HT1080 (cell line): ENCODE measurements at regions not wholly inside any gene's neighbourhood (a gene's known extent, or its start where the extent isn't known, plus 50 kb on each side); places are given as distances from the start of the nearest gene placed in this dataset.

Source experiments
- DNase-seq: peaks from one replicate; pipeline ENCODE4 v3.0.0-alpha.2; 2015; ENCODE audit warnings: low read depth

DNA sequence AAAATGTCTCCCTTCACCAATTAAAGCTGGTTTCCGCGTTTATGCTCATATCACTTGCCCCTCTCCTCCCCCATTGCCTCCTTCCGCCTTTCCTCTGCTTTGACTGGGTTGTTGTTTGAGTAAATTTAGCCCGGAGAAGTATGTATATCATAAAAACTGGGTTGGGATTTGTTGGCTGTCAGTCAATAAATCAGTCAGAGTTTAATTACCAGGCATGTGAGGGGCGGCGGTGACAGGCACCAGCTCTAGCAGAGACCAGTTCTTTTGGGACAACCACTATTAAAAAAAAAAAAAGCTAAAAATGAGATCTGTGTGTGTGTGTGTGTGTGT lies 382.4 kb upstream of the SMIM21 start:
- no peak for DNase-seq

DNA sequence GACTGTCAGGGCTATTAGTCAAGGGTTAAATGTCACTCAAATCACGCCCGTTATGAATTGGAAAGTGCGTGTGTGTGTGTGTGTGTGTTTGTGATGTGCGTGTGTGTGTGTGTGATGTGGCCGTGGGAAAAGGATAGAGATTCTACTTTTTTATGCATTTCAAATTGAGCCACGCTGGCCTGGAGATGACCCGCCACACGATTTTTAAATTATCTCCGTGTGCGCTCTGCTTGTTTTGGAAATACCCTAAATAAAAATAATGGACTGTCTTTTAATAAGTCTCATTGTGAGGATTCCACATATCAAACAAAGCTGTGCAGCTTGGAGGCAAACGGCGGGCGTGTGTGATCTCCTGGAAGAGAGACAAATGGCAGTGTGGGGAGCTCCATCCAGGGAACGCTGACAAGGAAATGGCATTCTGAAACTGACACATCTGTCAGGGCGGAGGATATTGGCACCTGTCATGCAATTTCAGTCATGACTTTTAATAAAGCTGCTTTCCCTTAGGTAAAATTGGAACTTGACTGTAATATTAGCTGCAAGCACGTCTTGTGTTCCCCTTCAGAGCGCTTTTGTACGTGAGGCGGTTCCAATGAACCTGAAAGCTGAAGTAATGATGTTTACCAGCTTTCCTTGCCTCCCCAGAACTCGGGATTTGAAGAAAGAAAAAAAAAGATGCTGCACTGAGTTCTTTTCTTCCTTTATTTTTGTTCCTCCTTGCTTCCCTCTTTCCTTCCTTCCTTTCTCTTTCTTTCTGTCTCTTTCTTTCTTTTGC lies 381.8 kb upstream of the SMIM21 start:
- DNase-seq: no peak

DNA sequence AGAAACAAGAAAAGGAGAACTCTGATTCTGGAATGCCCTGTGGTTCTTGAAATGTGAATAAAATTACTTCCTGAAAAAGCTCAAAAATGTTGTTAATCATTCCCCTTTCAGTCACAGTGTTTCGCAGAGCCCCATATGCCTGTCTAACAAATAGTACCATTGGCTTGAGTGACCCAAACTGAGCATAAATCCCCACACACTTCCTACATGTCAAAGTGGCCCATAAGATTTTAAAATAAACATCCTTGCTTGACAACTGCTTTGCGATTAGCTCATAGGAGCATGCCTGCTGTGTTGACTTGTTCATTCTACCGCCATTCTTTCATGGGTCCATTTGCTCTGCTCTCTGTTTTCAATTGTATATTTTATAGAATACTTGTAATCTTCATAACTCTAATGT lies 377.8 kb upstream of the SMIM21 start:
- DNase-seq: no peak

DNA sequence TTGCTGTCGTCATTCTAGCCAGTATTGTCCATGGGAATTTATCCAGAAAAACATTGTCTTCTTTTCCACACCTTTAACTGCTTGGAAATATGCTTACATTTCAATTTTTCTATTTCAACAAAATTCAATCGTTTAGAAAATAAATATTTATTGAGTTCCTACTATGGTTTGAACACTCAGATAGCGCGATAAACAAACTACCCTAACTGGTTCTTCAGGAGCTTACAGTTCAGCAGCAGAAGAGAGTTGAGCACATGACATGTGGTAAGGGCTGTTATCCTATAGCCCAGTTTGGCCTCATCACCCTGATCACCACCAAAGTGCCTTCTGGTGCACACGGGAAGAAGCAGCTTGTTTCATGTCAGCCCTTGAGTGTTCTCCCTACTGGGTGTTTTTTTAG lies 375.2 kb upstream of the SMIM21 start:
- DNase-seq: no peak

DNA sequence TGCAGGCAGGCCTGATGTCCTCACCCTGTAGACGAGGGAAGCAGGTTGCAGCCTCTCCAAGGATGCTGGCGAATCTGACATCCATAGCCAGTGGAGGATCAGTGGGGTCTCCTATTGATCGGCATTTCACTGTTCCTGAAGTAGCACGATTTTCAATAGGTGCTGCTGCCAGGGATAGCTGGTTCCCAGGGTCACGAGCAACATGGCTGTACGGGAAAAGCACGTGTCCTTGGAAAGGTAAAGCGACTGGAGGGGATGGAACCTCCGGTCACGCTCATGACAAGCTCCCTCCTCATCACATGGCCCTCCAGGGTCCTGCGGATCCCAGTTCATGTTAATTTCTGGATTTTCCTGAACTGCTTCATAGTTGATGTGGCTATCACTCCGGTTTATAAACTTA lies 373.7 kb upstream of the SMIM21 start:
- DNase-seq: no peak

DNA sequence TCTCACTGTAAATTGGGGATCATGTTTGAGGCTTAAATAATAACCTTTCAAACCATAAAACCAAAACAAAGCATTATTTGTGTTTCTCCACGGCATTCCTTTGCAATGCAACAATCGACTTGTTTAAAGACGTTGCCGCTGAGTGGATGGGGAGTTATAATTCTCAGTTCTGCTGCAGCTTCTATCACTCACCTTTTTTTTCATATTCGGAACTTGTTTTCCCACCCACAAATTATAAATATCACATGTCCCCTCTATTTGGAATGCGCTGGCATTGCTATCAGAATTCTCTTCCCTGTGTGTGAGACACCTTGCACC lies 372.8 kb upstream of the SMIM21 start:
- no peak for DNase-seq

DNA sequence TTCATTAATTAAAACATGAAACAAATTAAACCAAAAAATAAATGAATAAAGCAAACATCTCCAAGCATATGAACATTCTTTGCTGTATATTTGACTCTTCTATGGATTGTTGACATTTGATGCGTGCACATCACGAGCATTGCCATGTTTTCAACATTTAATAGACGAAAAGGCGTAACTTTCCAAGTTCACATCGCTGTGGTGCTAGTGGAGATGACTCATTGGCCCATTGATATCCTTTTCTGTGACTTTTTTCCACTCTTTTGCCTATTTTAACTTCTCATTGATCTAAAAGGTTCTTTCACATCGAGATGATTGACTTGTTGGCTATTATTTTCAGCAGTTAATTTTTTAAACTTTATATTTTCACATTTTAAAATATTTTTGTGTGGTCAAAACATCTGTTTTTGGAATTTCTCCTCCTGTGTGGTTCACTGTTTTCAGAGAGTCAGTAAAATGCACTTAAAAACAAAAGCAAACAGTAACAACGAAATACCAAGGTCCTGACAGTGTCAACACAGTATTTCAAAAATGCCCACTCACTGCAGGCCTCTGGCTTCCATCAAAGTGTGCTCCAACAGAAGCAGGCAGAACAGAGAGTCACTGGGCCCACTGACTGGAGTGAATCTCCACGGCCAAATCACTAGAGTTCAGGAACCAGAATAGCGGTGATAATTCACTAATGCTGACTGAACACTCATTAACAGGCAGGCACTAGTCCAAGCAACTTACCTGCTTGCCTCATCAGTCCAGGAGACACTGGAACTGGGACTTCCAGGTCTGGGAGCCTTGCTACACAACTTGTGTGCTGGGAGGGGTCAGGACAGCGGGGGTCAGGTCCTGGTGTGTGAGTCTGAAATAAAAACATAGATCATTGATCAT lies 372.2 kb upstream of the SMIM21 start:
- DNase-seq: no peak

DNA sequence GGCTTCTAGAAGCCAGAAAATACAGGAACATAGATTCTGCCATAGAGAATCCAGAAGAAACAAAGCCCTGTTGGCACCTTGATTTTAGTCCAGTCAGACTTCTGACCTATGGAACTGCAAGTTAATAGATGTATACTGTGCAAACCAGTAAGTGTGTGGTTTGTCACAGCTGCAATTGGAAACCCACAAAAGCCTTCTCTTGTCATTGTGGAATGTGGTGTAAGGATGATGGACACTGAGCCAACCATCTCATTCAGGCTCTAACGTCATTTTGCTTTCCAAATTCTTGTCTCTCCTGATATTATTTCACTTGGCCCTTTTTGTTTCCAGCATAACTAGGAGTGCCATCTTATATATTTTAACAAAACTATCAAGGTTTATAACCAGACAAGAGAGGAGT lies 369.5 kb upstream of the SMIM21 start:
- DNase-seq: no peak

DNA sequence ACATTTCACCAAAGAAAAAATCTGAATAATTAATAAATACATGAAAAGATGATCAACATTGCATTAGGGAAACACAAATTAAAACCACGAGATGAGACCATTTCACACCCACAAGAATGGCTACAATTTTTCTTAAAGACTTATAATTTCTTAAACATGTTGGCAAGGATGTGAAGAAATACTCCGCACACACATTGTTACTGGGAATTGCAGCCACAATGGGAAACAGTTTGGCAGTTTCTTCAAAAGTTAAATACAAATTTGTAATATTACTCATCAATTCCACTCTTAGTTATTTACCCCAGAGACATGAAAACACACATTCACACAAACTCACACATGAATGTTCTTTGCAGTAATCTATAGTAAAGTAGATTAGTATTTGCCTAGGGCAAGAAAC lies 363.3 kb upstream of the SMIM21 start:
- DNase-seq: no peak

DNA sequence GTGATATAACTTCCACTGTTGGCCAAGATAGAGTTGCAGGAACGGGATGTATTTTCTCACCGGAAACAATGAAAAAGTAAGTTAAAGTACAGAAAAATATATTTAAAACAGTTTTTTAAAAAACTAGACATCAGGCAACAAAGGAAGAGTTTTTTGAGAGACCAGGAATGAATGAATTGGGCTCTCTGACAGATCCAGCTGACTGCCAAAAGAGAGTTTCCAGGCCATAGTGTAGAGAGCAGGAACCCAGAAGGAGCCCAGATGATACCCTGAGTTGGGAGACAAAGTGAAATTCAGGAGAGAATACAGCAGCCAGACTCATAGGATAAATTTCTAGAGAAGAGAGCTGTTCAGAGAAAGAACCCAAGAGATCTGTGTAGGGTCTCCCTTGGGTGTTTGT lies 362.6 kb upstream of the SMIM21 start:
- no peak for DNase-seq

DNA sequence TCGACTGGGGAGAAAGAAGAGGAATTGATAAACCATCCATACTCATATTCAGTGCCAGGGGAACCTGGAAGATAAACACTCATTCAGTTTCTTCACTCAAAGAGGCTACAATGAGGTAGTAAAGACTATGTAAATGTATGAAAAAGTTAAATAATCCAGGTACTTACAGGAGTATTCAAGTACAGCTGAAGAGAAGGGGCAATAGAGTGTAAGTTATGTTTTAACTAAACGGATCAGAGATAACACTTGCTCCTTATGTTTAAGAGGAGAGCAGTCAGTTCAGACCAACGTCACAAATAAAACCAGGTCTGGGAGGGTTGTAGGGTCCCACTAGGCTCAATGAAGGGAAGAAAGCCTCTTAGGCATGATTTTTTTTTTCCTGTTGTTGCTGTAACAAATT lies 358.3 kb upstream of the SMIM21 start:
- DNase-seq: no peak

DNA sequence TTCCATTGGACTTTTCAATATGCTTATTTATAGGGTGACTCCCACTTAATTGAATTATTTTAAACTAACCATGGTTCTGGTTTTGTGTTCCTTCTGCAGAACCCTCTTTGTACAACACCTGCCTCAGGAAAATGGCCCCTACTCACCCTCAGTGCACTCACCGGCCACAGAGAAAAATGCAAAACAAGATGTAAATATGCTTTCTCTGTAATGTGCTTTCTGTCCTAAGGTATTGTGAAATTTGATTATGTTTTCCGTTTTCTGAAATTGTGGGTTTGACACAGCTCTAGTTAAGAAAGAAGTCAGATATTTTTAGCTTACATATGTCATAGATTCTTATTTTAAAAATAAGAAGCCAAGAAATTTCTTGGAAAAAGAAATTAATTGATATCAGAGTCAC lies 357.7 kb upstream of the SMIM21 start:
- no peak for DNase-seq

DNA sequence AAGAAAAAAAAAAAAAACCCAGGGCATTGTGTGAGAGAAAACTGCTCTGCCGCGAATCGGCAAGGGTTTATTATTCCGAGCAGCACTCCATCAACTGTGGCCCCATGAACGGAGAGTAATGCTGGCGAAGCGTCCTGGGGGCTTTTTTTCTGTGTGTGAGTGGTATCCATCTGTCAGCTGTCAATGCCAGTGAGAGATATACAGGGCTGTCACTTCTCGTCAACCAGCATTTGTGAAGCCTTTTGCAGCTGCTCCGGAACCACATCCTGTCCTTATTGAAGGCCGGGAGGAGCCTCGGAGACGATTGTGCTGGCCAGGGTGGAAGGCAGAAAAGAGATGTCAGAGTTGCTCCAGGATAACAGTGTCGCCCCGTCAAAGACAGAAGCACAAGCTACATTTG lies 356.9 kb upstream of the SMIM21 start:
- DNase-seq: no peak

DNA sequence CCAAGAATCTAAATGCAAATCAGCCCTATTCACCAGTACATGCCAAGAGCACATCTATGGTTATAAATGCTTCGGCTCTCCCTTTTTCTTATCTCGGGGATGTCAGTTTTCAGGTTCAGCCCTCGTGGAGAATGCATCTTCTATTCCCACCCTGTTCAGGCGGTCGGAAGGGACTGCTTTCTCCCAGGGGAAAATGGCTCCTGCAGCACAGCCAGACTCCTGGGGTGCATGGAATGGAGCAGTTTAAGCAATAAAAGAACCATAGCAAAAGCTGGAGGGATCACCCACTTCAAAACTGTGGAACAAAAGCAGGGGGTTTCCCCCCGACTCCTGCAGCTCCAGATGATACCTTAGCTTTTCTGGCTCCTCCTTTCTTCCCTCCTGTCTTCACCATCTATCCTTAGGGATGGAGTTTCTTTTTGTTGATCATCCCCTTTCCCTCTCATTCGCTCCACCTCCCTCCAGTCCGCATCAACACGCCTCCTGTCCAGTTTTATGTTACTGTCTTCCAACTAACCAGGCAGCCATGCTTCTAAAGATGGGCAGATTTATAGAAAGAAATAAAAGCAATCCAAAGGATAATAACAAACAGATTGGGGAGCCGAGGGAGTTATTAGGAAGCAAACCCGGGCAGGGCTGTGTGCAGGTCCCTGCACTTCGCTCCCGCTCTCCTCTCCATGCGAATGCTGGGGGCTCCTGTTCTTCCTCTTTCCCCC lies 356.2 kb upstream of the SMIM21 start:
- DNase-seq: no peak

DNA sequence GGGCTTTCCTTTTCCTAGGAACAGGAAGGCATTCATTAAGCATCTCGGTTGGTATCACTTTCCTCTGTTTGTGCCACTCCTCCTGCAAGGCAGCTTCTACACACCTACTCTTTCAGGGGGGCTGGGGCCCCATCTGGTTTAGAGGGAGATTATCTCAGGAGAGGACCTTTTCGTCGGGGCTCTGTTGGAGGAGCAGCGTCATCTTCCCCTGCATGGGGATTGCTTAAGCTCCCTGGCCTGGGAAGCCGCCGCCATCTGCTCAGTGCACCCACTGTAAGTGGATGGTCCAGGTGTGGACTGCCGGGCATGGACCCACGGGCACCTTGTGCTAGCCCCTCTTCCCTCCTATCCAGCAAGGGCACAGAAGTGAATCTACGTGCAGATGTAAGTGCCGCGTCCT lies 355.3 kb upstream of the SMIM21 start:
- no peak for DNase-seq

DNA sequence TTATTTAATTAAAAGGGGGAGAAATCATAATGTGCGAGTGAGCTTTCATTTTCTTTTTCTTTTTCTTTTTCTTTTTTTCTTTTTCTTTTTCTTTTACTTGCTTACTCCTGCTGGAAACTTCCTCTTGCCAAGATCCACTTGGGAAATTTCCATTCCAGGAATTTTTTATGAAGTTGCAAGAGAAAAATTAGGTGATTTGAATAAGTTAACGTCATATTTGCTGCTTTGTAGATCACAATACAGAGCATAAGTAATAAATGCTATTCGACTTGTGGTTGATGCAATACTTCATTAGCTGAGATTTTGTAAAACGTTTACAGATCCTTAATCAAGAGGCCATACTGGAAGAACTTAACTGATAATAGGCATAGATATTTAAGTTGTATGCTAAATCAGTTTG lies 354.7 kb upstream of the SMIM21 start:
- DNase-seq: no peak

DNA sequence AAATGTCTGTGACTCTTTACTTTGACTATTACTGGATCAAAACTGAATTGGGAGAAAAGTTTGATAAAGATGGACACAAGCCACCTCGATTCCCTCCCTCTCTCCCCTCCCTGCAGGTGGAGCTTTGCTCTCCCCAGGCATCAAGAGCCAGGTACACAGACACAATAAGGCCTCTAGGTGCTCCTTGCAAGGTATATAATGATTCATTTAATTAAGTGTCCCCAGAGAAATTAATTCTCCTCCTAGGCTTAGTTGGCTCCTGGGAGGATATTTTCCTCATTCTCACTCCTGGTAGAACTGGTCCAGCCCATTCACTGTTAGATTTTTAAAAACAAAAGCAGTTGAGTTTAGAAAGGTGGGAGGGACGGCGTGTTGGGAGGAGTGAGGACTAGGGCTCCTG lies 352.4 kb upstream of the SMIM21 start:
- DNase-seq: no peak

DNA sequence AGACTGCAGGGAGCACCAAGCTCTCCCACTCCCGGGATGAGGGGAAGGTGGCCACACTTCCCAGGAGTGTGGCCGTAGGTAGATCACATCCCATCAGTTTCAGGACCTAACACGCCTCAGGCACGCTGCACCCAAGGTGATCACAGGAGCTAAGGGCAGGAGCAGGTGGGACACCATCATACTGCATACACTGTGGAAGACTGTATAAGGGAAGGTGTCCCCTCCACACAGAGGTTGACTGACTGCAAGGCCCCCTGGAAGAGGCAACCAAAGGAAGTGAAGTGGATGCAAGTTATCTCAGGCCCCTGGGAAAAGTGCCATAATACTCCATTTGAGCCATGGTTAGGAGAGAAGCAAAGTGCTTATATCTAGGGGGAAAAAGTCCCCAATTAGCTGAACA lies 351.9 kb upstream of the SMIM21 start:
- no peak for DNase-seq

DNA sequence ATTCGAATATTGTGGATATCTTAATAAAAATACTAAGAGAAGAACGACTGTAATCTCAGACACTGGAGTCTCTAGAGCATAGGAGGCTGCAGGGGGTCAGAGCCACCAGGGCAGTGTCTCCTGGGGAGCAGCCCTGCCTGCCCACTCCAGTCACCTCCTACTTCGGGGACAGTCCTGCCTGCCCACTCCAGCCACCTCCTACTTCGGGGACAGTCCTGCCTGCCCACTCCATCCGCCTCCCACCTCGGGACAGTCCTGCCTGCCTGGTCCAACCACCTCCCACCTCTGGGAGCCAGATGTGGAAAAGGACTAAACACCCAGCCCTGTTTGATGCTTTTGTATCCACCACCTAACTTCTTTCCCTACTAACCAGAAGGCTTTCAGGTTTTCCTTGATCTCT lies 350.1 kb upstream of the SMIM21 start:
- no peak for DNase-seq

DNA sequence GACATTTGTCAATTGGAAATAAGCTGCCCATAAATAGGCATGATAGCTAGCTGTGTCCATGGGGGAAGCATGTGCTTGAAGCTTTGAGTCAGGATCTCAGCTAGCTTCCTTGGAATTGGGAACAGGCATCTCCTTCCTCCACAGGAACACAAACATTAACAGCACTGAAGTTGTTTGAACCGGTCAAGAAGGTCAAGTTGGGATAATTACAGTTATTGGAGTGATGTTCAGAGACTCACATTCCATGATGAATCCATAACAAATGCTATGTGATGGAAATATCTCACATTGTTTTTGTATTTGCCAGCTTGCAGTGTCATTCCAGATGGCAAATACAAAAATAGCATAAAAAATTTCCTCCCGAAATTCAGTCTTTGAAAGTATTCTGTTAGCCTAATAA lies 347.6 kb upstream of the SMIM21 start:
- DNase-seq: no peak

DNA sequence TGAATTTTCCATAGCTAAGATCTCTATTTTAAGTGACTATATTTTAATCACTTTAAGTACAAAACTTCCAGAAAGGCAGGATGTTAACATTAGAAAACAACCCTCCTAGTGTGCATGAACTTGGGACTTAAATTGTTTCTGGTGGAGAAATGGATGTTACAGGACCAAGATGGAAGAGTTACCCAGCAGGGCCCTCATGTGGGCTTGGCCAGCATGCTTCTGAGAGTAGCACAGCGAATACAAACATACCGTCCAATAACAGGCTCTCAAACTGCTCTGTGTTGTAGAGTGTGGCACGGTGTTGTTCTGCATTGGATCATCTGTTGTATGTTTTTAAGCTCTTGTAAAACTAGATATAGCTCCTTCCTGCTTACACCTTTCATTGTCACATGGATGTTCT lies 346.1 kb upstream of the SMIM21 start:
- no peak for DNase-seq

DNA sequence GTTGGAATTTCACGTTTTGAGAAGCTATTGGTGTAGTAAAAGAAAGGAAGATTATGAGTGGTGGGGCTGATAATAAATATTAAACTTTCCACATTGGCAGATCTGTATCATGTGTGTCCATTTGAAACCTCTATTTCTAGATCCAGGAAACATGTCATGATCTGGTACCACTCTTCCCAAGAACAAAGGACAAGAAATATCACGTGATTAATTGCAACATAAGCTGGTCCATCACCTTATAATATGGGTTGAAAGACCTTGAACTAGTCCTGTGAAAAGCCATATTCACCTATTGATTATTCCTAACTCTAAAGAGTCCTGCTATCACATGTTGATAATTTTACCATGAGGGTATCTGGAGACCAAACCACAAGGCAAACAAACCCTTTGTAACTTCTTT lies 335.3 kb upstream of the SMIM21 start:
- DNase-seq: no peak

DNA sequence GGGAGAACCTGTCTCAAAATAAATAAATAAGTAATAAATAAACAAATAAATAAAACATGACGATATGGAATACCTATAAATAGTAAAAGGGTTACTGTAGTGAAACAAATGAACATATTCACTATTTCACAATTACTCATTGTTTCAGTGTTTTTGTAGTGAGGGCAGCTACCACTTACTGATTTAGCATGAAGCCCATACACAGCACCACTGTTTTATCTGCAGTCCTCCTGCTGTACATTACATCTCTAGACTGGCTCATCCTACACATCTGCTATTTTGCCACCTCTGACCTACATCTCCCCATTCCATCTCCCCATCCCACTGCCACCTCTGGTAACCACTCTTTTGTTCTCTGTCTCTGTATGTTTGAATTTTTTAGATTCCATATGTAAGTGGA lies 332.7 kb upstream of the SMIM21 start:
- DNase-seq: no peak
